ENCODE measurements at regions not wholly inside any gene's neighbourhood (a gene's known extent, or its start where the extent isn't known, plus 50 kb on each side); places are given as distances from the start of the nearest gene placed in this dataset.

DNA sequence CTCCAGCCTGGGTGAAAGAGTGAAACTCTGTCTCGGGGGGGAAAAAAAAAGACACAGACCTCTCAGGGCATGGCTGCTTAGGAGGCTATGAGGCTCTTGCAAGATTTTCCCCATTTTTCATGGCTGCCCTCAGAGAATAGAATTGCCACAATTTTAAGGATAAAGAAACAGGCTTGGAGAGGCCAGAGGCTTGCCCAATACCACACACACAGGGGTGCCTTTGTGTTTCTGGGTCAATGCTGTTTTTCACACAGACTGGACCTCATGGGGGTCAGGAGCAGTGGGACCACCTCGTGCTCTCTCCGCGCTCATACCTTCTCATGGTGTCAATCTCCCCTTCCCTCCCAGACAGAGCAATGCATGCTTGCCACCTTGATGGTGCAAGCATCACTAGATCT, 65.4 kb upstream of the ST3GAL5 start:
- TF ChIP-seq CTCF (IDR thresholded peaks at IDR 0.05) (no peak), POLR2A (IDR thresholded peaks at IDR 0.05) (no peak)
